ENCODE measurements at regions not wholly inside any gene's neighbourhood (a gene's known extent, or its start where the extent isn't known, plus 50 kb on each side); places are given as distances from the start of the nearest gene placed in this dataset.
A peak's percentile ranks its signal among the peaks of the same experiment; 100 is the strongest.
"Not testable (repeated sequence)": the region's sequence is repeated elsewhere in the genome, so short reads cannot be mapped to it uniquely, and the experiment has no call there.

DNA sequence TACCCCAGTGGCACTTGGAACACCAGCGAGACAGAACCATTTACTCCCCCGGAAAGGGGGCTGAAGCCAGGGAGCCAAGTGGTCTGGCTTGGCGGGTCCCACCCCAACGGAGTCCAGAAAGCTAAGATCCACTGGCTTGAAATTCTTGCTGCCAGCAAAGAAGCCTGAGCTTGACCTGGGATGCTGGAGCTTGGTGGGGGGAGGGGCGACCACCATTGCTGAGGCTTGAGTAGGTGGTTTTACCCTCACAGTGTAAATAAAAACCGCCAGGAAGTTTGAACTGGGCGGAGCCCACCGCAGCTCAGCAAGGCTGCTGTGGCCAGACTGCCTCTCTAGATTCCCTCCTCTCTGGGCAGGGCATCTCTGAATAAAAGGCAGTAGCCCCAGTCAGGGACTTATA is 62.8 kb downstream of the RPS24 start:
- not testable (repeated sequence) for DNase-seq

DNA sequence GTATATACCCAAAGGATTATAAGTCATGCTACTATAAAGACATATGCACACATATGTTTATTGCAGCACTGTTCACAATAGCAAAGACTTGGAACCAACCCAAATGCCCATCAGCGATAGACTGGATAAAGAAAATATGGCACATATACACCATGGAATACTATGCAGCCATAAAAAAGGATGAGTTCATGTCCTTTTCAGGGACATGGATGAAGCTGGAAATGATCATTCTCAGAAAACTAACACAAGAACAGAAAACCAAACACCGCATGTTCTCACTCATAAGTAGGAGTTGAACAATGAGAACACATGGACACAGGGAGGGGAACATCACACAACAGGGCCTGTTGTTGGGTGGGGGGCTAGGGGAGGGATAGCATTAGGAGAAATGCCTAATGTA is 68.9 kb downstream of the RPS24 start:
- DNase-seq = not testable (repeated sequence)

DNA sequence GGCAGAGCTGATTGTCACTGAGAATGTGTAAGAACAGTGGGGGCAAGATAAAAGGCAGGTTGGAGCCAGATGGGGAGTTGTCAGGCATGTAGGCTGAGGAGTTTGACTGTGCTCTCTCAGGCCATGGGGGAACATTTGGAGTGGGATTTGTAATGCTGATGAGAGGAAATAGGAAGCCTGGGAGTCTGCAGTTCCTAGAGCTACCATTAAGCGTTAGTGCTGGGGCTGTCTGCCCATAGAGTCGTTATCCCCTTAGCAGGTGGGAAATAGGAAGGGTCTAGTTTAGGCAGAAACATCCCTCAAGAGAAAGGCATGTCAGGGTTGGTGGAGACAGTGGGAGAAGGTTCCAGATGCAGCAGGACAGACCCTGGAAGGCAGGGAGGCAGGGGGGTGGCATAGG is 75.5 kb downstream of the RPS24 start:
- DNase-seq = peak; percentile 9

DNA sequence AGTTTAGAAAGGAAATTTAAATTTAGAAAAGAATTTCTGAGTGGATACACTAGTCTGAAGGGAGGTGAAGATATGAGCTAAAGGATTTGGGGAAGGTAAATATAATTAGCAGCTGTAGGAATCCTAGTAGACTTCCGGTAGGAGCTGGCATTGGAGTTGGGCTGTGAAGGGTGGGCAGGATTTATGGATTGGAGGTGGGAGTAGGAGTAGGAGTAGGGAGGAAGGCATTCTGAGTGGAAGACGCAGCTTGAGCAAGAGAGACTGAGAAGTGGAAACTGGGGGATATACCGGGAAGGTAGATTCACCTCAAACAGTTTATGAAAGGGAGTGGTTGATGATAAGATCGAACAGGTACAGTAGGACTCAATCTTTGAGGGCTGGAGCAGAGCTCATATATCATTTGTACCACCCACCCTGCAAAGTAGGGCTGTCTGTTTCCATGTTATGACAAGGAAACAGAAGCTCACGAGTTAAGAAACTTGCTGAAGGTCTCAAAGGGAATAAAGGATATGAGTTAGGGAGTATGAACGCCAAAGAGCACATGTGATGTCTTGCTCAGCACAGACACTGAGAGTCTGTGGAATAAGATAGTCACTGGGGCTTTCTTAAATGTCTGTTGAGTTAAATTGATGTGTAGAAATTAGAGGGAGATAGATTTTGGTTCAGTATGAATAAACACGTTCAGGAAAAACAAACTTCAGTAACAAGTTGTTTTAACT is 81.6 kb downstream of the RPS24 start:
- DNase-seq = no peak

DNA sequence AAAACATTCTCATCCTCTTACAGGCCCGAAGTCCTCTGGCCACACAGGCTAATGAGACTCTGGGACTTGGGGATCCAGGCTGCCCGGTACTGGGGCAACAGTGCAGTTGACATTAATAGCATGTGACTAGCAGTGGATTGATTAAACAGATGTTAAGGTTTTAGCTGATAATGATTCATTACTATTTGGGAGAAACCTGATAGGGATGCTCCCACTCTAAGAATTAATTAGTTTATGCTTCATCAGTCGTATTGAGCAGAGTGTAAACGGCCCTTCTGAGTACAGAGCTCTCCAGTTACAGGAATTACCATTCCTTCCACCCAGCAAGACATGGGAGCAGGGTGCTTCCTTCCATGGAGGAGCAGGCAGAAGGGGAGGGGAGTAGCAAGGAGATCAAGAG is 82.7 kb downstream of the RPS24 start:
- peak; percentile 74 for DNase-seq

DNA sequence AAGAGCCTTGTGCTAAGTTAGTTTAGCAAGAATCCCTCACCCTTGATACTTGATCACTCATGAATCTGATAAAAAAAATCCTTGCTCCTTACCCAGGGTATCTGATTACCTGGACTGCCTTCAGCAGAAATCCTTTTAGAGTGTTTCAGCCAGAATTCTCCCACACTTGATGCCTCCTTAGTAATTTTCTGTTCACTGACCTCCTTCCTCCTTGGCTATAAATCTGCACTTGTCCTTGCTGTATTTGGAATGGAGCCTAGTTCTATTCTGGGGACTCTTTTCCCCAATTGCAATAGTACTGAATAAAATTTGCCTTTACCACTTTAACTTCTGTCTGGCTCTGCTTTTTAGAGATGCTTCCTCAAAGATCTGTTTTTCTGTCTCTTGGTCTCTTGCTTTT is 84.9 kb downstream of the RPS24 start:
- DNase-seq = no peak

DNA sequence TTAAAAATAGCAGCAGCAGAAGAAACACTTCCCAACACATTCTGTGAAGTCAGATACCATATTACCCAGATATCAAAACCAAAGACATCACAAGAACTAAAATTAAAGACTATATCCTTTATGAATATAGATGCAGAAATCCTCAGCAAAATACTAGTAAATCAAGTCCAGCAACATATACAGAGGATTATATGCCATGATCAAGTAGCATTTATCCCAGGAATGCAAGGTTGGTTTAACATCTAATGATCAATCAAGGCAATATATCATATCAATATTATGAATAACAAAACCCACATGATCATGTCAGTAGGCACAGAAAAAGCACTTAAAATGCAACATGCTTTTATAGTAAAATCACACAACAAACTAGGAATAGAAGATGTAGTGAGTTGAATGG is 88.1 kb downstream of the RPS24 start:
- DNase-seq = no peak

DNA sequence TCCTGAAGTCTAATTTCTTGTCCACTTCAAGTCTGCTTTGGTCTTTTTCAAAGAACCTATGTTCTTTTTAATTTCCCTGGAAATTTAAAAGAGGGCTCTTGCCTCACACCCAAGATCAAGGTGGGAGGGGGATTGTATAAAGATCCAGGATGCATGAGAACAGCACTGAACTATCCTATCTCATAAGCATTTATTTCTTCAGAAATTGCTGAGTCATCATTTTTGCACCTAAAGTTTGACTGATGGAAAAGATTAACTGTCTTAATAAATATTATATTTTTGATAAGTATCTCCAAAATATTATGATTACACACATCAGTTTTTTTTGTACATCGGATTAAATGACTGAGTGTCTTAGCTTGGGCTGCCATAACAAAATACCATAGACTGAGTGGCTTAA is 90.5 kb downstream of the RPS24 start:
- DNase-seq = no peak

DNA sequence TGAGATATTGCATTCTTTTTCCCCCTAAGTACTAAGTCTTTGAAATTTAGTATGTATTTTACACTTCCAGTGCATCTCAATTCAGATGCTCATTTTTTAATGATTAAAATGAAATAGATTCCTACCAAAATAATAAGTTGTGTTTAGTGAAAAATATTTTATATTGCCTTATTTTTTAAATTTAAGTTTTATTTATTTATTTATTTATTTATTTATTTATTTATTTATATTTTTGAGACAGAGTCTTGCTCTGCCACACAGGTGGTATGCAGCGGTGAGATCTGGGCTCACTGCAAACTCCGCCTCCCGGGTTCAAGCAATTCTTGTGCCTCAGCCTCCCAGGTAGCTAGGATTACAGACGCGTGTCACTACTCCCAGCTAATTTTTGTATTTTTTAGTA is 95.5 kb downstream of the RPS24 start:
- DNase-seq = no peak

DNA sequence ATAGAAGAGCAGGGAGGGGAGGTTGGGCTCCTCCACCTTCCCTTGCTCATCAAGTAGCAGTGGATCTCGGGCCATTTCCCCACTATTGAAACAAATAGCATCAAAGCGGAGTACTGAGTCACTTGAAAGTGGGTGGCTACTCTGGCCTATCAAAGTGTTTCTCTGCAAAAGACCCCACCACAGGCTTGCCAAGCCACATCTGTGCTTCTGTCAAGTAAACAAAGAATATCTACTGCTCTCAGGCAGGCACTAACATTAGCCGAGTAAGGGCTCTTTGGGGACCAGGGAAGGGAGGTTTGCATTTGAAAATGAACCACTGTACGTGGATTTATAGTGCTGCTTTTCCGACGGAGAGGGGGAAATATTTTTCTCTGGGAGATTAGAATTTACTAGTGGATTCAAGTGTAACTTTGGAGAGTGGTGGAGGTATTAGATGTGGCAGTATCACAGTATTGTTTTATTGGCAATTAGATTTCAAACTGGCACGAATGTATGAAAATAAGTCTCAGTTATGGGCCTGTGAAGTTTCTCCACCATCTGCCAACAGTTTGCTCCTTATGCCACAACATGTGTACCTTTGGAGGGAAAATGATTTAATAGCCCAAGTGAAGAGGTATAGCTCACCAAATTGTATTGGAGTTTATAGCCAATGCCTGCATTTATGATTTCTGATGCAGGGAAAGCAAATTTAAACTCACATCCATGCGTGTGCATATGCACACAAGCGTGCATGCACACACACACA is 97.5 kb downstream of the RPS24 start:
- DNase-seq = no peak

DNA sequence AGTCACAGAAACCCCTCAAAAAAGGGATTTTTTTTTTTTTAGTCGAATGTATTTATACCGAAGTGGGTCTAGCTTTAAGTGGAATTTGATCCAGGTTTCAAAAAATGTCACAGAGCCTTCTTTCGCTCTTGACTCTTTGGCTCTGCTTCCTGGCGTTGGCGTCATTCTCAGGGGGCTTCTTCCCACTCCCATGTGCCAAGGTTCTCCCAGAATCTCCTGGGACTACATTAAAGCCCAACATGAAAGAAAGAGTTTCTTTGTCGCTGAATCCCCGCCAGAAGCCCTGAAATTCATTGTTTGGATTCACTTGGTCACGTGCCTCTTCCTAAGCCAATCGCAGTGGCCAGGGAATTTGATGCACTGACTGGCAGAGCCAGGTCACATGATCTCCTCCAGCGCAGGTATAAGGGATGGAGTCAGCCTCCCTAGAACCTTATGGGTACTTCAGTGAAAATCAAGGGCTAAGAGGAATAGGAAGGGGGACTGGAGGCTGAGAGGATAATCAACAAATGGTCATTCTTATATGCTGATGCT is 101.2 kb downstream of the RPS24 start:
- no peak for DNase-seq

DNA sequence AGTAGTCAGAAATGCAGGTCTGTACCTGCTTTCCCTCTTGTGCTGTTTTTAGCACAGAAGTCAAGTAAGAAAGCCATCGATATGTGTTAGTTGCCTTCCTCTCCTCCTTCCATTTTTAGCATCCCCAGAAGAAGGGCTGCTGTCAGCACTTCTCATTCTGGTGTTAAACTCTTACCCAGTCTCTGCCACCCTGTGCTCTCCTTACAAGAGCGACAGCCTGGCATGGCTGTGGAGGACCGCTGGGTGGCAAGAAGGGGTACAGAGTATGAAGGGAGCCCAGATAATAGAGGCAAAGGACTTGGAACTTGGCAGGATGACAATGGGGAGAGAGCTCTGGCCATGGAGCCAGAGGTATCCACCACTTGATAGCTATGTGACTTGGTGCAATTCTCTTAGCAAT is 103.5 kb downstream of the RPS24 start:
- DNase-seq = no peak

DNA sequence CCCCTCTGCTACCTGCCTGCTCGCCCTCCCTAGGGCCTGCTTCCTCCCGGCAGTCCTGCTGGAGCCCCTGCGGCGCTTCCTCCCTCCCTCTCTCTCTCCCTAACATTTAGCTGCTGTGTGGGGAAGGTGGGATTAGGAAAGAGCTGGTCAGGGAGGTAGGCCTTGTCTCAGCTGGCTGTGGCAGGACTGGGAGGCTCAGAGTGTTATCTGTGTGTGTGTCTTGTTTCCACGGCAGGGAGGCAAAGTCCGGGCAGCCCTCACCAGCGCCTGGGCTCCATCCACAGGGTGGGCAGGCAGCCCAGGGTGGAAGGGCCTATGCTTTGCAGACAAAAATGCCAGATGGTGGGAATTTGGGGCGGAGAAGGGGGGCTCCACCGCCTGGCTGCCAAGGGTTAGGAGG is 105.7 kb downstream of the RPS24 start:
- DNase-seq = peak; percentile 91

DNA sequence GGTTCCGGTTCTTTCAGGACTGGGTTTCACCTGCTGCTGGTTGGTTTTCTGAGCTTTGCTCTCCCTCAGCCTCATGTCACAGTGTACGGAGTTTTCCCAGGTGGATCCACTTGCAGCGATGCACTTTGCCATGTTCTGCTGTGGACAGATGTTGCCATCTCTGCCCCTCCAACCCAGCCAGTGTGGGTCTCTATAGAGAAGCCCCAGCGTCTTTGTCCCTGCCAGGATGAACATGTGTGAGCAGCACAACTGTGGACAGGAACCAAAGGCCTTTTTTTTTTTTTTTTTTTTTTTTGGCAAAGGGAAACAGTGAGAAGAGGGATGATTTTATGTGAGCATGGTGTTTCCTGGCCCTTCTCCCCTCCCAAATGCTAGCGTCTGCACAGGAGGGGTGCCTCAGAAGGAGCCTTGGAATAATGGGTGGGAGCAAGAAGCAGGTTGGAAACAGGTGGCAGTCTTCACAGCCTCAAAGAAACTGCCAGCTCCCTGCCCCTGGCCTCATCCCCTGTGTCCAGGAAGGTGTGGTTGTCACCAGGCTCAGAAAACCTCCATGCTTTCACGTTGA is 106.5 kb downstream of the RPS24 start:
- DNase-seq = no peak

DNA sequence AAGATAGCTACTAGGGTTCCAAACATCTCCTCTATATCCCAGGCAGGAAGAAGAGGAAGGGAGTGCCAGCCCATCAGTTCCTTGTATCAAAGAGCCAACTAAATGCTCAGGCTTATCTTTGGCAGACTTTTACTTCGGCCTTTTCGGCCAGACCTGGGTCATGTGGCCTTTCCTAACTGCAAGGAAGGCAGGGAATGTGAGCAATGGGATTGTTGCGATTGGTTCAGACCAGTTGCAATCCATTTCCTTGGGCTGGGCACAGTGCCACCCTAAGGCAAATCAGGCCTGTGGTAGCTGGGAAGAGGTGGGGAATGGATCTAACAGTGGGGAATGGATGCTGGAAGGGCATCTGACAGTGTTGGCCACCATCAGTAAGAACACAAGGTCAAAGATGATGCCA is 109.9 kb downstream of the RPS24 start:
- DNase-seq = no peak

DNA sequence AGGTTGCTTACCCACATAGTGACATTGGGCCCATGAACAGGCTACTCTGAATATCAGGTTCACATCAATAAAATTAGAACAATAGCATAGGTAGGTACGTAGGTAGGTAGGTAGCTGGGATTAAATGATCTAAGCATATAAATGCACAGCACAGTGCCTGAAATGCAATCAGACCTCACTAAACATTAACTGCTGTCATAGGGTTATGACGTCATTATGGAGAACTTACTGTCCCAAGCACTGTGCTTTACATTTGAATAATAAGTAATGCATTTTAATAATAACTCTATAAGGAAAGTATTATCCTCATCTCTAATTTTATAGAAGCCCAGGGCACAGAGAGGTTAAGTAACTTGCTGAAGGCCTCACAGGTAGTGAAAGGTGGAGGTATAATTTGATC is 112.5 kb downstream of the RPS24 start:
- no peak for DNase-seq

DNA sequence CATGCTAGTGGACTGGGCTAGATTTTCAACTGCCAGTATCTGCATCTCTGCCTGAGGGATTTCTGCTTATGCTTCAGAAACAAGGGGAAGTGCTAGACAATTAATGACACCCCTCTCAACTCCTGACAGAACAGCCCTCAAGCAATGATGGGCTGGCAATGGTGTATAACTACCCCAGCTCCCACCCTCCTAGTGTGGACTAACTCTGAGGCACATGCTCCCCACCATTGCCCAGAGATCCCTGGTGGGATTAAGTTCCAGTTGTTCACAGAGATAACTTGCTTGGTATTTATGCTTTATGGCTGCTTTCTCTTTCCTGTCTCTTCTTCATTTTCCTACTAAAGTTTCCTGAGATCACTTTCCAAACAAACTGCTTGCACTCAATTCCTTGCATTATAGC is 113.5 kb downstream of the RPS24 start:
- DNase-seq = no peak

DNA sequence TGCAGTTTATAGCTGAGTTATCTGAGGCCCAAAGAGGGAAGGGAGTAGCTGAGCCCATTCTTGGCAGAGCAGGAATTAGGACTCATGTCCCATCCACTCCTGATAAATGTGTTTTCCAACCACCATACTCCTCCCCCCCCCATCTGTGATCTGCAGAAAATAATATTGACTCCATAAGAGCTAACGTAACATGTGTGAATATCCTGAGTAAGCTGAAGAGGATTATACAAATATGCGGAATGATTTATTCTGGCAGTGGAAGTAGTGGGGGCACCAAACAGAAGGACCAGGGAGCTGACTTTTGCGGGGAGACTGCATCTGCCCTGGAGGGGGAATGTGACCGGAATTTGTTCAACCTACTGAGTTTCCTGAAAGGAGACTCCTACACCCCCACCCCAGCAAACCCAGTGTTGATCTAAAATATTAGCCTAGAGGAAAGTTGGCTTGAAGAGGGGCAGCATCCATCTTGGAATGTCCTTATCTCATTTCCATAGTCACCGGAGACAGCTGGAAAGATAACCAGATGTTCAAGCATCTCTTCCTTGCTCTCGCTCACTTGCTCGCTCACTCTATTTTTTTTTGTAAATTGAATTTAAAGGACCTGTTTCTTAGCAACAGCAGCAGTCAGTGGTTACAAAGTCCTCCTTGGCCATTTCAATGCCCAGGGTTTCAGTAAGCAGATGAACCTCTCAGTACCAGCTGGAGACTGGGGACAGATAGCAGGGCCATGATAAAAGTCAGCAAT is 114.7 kb downstream of the RPS24 start:
- no peak for DNase-seq

DNA sequence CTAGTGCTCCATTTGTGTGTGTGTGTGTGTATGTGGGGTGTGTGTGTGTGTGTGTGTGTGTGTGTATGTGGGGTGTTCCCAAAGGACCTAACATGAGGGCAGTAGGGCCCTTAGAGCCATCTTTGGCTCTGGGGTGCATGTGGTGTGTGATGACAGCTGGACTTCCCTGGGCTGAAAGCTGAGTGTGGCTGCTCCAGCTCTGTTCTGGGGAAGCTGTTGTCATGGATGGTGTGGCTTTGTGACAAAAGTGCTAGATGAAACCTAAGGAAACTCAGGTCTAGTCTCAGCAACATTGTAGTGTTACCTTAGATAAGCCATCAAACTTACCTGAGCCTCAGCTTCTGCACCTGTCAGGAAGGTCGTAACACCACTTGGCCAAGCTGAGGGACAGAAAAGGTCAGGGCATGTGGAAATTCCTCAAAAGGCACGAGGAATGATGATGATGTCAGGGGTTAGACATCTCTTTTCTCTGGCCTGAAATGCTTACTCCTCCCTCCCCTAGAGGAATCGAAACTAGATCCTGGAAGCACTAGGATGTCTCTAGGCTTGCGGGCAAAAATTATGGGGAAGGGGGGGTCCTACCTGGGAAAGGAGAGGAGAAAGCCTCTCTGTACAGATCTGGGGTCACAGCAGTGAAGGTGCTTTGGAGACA is 115.4 kb downstream of the RPS24 start:
- DNase-seq = no peak

DNA sequence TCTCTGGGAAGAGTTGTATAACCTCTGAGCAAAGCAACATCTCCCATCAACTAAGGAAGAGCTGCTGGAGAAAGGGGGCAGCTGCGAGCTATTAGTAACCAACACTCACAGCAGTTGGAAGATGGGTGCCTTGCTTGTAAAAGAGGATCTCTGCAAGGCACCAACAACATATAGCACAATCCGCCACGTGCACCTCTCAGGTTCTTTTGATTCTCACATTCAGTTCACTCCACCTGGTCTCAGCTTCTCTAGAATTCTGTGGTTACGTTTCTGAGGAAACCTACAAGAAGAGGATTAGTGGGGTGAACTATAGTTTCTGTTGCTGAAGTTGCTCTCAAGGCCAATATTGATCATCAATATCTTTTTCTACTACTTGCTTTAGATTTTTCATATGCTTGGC is 117.1 kb downstream of the RPS24 start:
- no peak for DNase-seq

DNA sequence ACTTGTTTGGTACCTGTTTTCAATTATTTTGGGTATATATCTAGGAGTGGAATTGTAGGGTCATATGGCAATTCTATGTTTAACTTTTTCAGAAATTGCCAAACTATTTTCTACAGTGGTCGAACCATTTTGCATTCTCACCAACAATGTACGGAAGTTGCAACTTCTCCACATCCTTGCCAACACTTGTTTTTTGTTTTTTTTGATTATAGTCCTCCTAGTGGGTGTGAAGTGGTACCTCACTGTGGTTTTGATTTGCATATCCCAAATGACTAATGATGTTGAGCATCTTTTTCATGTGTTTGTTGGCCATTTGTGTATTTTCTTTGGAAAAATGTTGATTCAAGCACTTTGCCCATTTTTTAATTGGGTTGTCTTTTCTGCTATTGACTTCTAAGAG is 122.1 kb downstream of the RPS24 start:
- DNase-seq = no peak

DNA sequence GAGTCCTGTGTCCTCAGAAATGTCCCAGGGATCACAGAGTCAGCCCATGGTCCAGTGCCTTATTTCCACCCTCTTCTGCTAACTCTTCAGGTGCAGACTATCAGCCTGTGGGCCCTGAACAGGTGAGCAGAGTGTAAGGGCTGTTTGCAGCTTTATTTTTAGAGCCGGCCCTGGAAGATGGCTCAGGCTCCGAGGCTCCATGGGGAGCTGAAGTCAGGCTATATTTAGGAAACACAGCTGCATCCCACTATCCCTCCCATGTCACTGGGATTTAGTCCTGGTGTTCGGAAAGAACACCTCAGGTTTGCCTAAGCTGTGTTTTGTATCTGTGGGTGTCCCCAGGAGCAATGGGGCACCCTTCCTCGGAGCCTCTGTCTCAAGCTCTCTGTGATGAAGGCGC is 126.9 kb downstream of the RPS24 start:
- no peak for DNase-seq

DNA sequence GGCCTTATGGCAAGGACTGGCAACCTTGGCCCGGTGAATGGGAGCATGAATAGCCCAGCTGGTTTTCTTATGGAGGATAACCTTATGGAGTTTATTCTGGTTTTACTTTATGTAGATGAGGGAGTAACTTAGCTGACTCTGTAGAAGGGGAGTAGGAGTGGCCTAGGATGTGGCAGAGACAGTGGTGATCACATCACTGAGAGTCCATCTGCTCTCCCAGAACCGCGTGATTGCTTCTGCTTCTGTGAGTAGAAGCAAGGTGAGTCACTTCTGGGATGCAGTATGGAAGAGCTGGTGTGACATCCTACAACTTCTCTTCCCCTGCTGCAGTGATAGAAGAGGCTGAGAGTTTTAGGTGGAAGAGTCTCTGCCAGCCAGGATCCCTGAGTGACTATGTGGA is 129.2 kb downstream of the RPS24 start:
- DNase-seq = no peak
